WERI-Rb-1 (cell line): ENCODE measurements at regions not wholly inside any gene's neighbourhood (a gene's known extent, or its start where the extent isn't known, plus 50 kb on each side); places are given as distances from the start of the nearest gene placed in this dataset.

ENCODE experiments used
- DNase-seq: peaks from one replicate; pipeline ENCODE4 v3.0.0-alpha.2; 2020
- H3K27ac ChIP-seq: fragments of 250-450 bp; sonication (Bioruptor Pico); 2 replicates; pipeline ENCODE4 v1.5.1; 2020; ENCODE audit warnings: mild to moderate bottlenecking, moderate library complexity
- H3K27me3 ChIP-seq: fragments of 250-450 bp; sonication (Bioruptor Pico); 2 replicates; pipeline ENCODE4 v1.5.1; 2021; ENCODE audit warnings: mild to moderate bottlenecking, low read depth, moderate library complexity; ENCODE audit not compliant: insufficient read depth, severe bottlenecking
- H3K36me3 ChIP-seq: fragments of 250-450 bp; sonication (Bioruptor Pico); 2 replicates; pipeline ENCODE4 v1.5.1; 2020; ENCODE audit warnings: mild to moderate bottlenecking, moderate library complexity
- H3K4me3 ChIP-seq: 2 replicates; pipeline ENCODE4 v1.5.1; 2011; ENCODE audit warnings: low read depth, mild to moderate bottlenecking, control low read depth, low read length
- H3K9me3 ChIP-seq: fragments of 250-450 bp; sonication (Bioruptor Pico); 2 replicates; pipeline ENCODE4 v1.5.1; 2021; ENCODE audit warnings: mild to moderate bottlenecking, moderate library complexity; ENCODE audit not compliant: severe bottlenecking
- CTCF ChIP-seq: IDR thresholded peaks from 2 replicates; pipeline ENCODE4 v1.5.1; 2011; ENCODE audit warnings: low read depth, mild to moderate bottlenecking, control low read depth, inconsistent platforms, low read length

GRCh38 chr9:111152614-111153406 is 114.5 kb upstream of the LPAR1 start:
- no peak overlapping the region for H3K27ac ChIP-seq
- H3K4me3 ChIP-seq, result no peak overlapping the region
- H3K36me3 ChIP-seq, result no peaks in the 10 kb centered on the region
- H3K9me3 ChIP-seq, result no peaks in the 10 kb centered on the region
- no peak for DNase-seq
- peaks cover 77% of the 10 kb centered on the region for H3K27me3 ChIP-seq
- no peak for TF ChIP-seq CTCF

GRCh38 chr9:111151537-111151936 is 113.3 kb upstream of the LPAR1 start:
- Histone ChIP-seq H3K27ac (no peak overlapping the region), H3K36me3 (no peaks in the 10 kb centered on the region), H3K27me3 (peaks cover 77% of the 10 kb centered on the region), H3K4me3 (no peak overlapping the region), H3K9me3 (no peaks in the 10 kb centered on the region)
- no peak for TF ChIP-seq CTCF
- no peak for DNase-seq

GRCh38 chr9:111150181-111150580 is 111.9 kb upstream of the LPAR1 start:
- TF ChIP-seq CTCF, result no peak
- no peak overlapping the region for H3K27ac ChIP-seq

GRCh38 chr9:111149018-111149759 is 110.9 kb upstream of the LPAR1 start:
- no peak for TF ChIP-seq CTCF
- peaks cover 78% of the 10 kb centered on the region for H3K27me3 ChIP-seq
- H3K27ac ChIP-seq, result no peak overlapping the region
- H3K36me3 ChIP-seq, result no peaks in the 10 kb centered on the region
- DNase-seq, result no peak
- no peaks in the 10 kb centered on the region for H3K9me3 ChIP-seq
- no peak overlapping the region for H3K4me3 ChIP-seq

More at GRCh38 chr9:111150181-111150580, 111.9 kb upstream of the LPAR1 start:
- Histone ChIP-seq H3K9me3 (no peaks in the 10 kb centered on the region), H3K4me3 (no peak overlapping the region), H3K36me3 (no peaks in the 10 kb centered on the region), H3K27me3 (peaks cover 78% of the 10 kb centered on the region)
- no peak for DNase-seq

- Histone ChIP-seq H3K27ac (no peak overlapping the region), H3K36me3 (no peaks in the 10 kb centered on the region), H3K27me3 (peaks cover 78% of the 10 kb centered on the region), H3K4me3 (no peak overlapping the region), H3K9me3 (no peaks in the 10 kb centered on the region)
- DNase-seq, result no peak
- no peak for TF ChIP-seq CTCF
Observed at GRCh38 chr9:111148052-111149017, 110.1 kb upstream of the LPAR1 start.
